ENCODE measurements at regions not wholly inside any gene's neighbourhood (a gene's known extent, or its start where the extent isn't known, plus 50 kb on each side); places are given as distances from the start of the nearest gene placed in this dataset.

- Histone ChIP-seq H4K20me1 (replicated peaks; ENCODE audit: insufficient read depth) (no peaks in the 10 kb centered on the region), H2AFZ (peak overlapping the region; percentile 14; the same call in 1 of the 2 replicates), H3K79me2 (replicated peaks; ENCODE audit: insufficient read depth) (no peaks in the 10 kb centered on the region), H3K9me2 (ENCODE audit: insufficient read depth) (no peaks in the 10 kb centered on the region), H3K27me3 (ENCODE audit: insufficient read depth) (no peaks in the 10 kb centered on the region), H3K27ac (ENCODE audit: low read depth) (no peak overlapping the region), H3F3A (replicated peaks; ENCODE audit: low read depth) (no peaks in the 10 kb centered on the region), H3K4me3 (no peak overlapping the region), H3K36me3 (ENCODE audit: insufficient read depth) (no peaks in the 10 kb centered on the region), H3K4me1 (ENCODE audit: insufficient read depth) (no peaks in the 10 kb centered on the region), H3K4me2 (no peak overlapping the region)
- ATAC-seq (no peak), DNase-seq (ENCODE audit: low spot score) (no peak)
- peaks cover 2% of the 10 kb centered on the region for H3K27me3 Mint-ChIP-seq (ENCODE audit: insufficient read depth, low read depth, poor library complexity)
- H3K27ac Mint-ChIP-seq = no peak overlapping the region
- H3K4me3 Mint-ChIP-seq = no peak overlapping the region
- peaks cover 18% of the 10 kb centered on the region for H3K36me3 Mint-ChIP-seq (ENCODE audit: low read depth)
- no peaks in the 10 kb centered on the region for H3K4me1 Mint-ChIP-seq
- peaks cover 82% of the 10 kb centered on the region for H3K9me3 Mint-ChIP-seq
- TF ChIP-seq ZNF114 (CRISPR knock-in tag; IDR thresholded peaks at IDR 0.05) (no peak), EZH2 (IDR thresholded peaks at IDR 0.05; ENCODE audit: low read depth, unreplicated experiment) (no peak), REST (IDR thresholded peaks at IDR 0.05; ENCODE audit: unreplicated experiment) (no peak), STAT1 (IDR thresholded peaks at IDR 0.05; ENCODE audit: unreplicated experiment) (no peak), POLR2AphosphoS5 (IDR thresholded peaks at IDR 0.05; ENCODE audit: low read depth) (no peak), CTCF (conservative IDR thresholded peaks at IDR 0.05; ENCODE audit: low read depth in 2 of 2) (no peak), ETS1 (IDR thresholded peaks at IDR 0.05) (no peak), CREB1 (CRISPR knock-in tag; IDR thresholded peaks at IDR 0.05; ENCODE audit: low read depth) (no peak), NANOG (IDR thresholded peaks at IDR 0.05; ENCODE audit: borderline replicate concordance) (no peak)
Observed at GRCh38 chr10:85238676-85239075, 910.3 kb downstream of the CCSER2 start.

GRCh38 chr10:85250304-85250703 is 921.9 kb downstream of the CCSER2 start:
- Histone ChIP-seq H3F3A (replicated peaks; ENCODE audit: low read depth) (no peaks in the 10 kb centered on the region), H3K4me2 (no peak overlapping the region), H3K36me3 (ENCODE audit: insufficient read depth) (no peaks in the 10 kb centered on the region), H4K20me1 (replicated peaks; ENCODE audit: insufficient read depth) (no peaks in the 10 kb centered on the region), H2AFZ (no peak overlapping the region), H3K79me2 (replicated peaks; ENCODE audit: insufficient read depth) (no peaks in the 10 kb centered on the region), H3K4me3 (no peak overlapping the region), H3K27ac (ENCODE audit: low read depth) (no peak overlapping the region), H3K27me3 (ENCODE audit: insufficient read depth) (no peaks in the 10 kb centered on the region), H3K9me2 (ENCODE audit: insufficient read depth) (no peaks in the 10 kb centered on the region), H3K4me1 (ENCODE audit: insufficient read depth) (no peaks in the 10 kb centered on the region)
- H3K27me3 Mint-ChIP-seq (ENCODE audit: insufficient read depth, low read depth, poor library complexity) = peaks cover 11% of the 10 kb centered on the region
- no peak overlapping the region for H3K27ac Mint-ChIP-seq
- peaks cover 17% of the 10 kb centered on the region for H3K36me3 Mint-ChIP-seq (ENCODE audit: low read depth)
- H3K4me3 Mint-ChIP-seq = no peak overlapping the region
- no peak for TF ChIP-seq POLR2AphosphoS5 (IDR thresholded peaks at IDR 0.05; ENCODE audit: low read depth)
- no peak for TF ChIP-seq ZNF114 (CRISPR knock-in tag; IDR thresholded peaks at IDR 0.05)
- TF ChIP-seq NANOG (IDR thresholded peaks at IDR 0.05; ENCODE audit: borderline replicate concordance) = no peak
- TF ChIP-seq EZH2 (IDR thresholded peaks at IDR 0.05; ENCODE audit: low read depth, unreplicated experiment) = no peak
- ATAC-seq = no peak
- H3K9me3 Mint-ChIP-seq = peaks cover 93% of the 10 kb centered on the region
- H3K4me1 Mint-ChIP-seq = no peaks in the 10 kb centered on the region
- DNase-seq (ENCODE audit: low spot score) = no peak

Measured in GM23338 (cell line).